Liver (tissue), 8 donors: ENCODE measurements at regions not wholly inside any gene's neighbourhood (a gene's known extent, or its start where the extent isn't known, plus 50 kb on each side); places are given as distances from the start of the nearest gene placed in this dataset.

Experiments used
- DNase-seq: peaks from one replicate; pipeline ENCODE4 v3.0.0-alpha.2; 2017; ENCODE audit warnings: low spot score
- H3K27ac ChIP-seq, 2 donors: one replicate each; pipeline ENCODE4 v1.7.0; 2013; ENCODE audit warnings: inconsistent platforms in 2 of 2, low read length in 2 of 2, control low read depth in 1 of 2, low read depth in 1 of 2, mild to moderate bottlenecking in 1 of 2
- H3K27me3 ChIP-seq, 4 donors: one replicate each; pipeline versions ENCODE4 v1.6.1 to v1.7.0; 2013; ENCODE audit warnings: low read length in 3 of 4, inconsistent platforms in 1 of 4, mild to moderate bottlenecking in 1 of 4, moderate library complexity in 1 of 4; ENCODE audit not compliant: control insufficient read depth in 4 of 4, insufficient read depth in 4 of 4
- H3K36me3 ChIP-seq, 4 donors: one replicate each; pipeline versions ENCODE4 v1.6.1 to v1.7.0; 2013; ENCODE audit warnings: low read length in 3 of 4, mild to moderate bottlenecking in 3 of 4, low read depth in 1 of 4, moderate library complexity in 1 of 4; ENCODE audit not compliant: control insufficient read depth in 4 of 4, insufficient read depth in 3 of 4
- H3K4me1 ChIP-seq, 4 donors: one replicate each; pipeline versions ENCODE4 v1.6.1 to v1.7.0; 2013; ENCODE audit warnings: low read length in 3 of 4, mild to moderate bottlenecking in 3 of 4, moderate library complexity in 1 of 4; ENCODE audit not compliant: control insufficient read depth in 4 of 4, insufficient read depth in 4 of 4
- H3K4me3 ChIP-seq, 3 donors: one replicate each; pipeline versions ENCODE4 v1.6.1 to v1.7.0; 2013; ENCODE audit warnings: low read length in 3 of 3, control low read depth in 1 of 3, low read depth in 1 of 3, mild to moderate bottlenecking in 1 of 3
- H3K9ac ChIP-seq, 2 donors: one replicate each; pipeline ENCODE4 v1.7.0; 2013; ENCODE audit warnings: low read length in 2 of 2, mild to moderate bottlenecking in 2 of 2, moderate library complexity in 2 of 2, control low read depth in 1 of 2, low read depth in 1 of 2
- H3K9me3 ChIP-seq, 4 donors: one replicate each; pipeline versions ENCODE4 v1.6.1 to v1.7.0; 2013; ENCODE audit warnings: low read length in 3 of 4; ENCODE audit not compliant: control insufficient read depth in 4 of 4
- FOXA1 ChIP-seq: IDR thresholded peaks from 2 replicates; pipeline ENCODE4 v1.6.1; 2016; ENCODE audit warnings: antibody characterized with exemption
- GABPA ChIP-seq, 2 donors: IDR thresholded peaks in 1 of 2; conservative IDR thresholded peaks in 1 of 2; 2 replicates each; pipeline ENCODE4 v1.6.1; 2016; ENCODE audit warnings: antibody characterized with exemption in 2 of 2, mild to moderate bottlenecking in 1 of 2, moderate library complexity in 1 of 2
- HNF4A ChIP-seq, 2 donors: conservative IDR thresholded peaks; 2 replicates each; pipeline ENCODE4 v1.6.1; 2016; ENCODE audit warnings: antibody characterized with exemption in 2 of 2, mild to moderate bottlenecking in 2 of 2
- HNF4G ChIP-seq: IDR thresholded peaks from 2 replicates; pipeline ENCODE4 v1.6.1; 2016; ENCODE audit warnings: antibody characterized with exemption
- RAD21 ChIP-seq, 2 donors: IDR thresholded peaks; 2 replicates each; pipeline ENCODE4 v1.6.1; 2016; ENCODE audit warnings: antibody characterized with exemption in 2 of 2, mild to moderate bottlenecking in 2 of 2
- TAF1 ChIP-seq: conservative IDR thresholded peaks from 2 replicates; pipeline ENCODE4 v1.6.1; 2016; ENCODE audit warnings: antibody characterized with exemption, mild to moderate bottlenecking
- WGBS: extraction: QIAGEN DNeasy Blood & Tissue Kit; methylation state at CpG from one replicate; pipeline ENCODE4 v1.1.7; 2013; 5-methylcytosine and 5-hydroxymethylcytosine counted together
- TF ChIP-seq, protein P1 (sequence below): fragments of 150-350 bp; IDR thresholded peaks from 2 replicates; pipeline ENCODE4 v1.5.1; 2017; ENCODE audit warnings: improper control_type of control experiment, low read depth, low read length; ENCODE audit not compliant: missing input control
- TF ChIP-seq, protein P2 (sequence below): IDR thresholded peaks from 2 replicates; pipeline ENCODE4 v1.6.1; 2016; ENCODE audit warnings: antibody characterized with exemption, mild to moderate bottlenecking
- donor health status: healthy.
- donor health status: healthy.
- donor health status: healthy.
- donor health status: healthy.
- donor health status: healthy.

DNA sequence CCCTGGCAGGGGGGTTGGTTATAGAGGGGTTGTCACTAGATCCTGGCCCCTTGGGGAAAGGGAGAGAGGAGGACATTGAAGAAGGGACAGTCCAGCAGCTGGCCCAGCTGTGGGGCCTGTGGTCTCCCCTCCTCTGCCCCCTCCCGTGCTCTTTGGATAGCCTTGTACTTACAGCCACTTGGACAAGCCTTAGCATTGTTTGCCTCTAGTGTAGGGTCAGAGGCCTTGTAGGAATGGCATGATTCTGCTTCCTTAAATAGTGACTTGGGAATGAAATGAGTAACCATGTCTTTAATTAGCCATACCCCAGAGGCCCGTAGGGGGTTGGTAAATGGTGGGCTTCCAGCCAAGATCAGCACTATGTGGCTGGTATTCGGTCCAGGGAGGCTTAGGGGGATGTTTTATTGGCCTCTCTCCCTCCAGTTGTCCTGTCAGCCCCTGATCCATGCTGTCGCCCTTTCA, 230.6 kb downstream of the PTTG2 start:
- TF ChIP-seq, protein P1, sequence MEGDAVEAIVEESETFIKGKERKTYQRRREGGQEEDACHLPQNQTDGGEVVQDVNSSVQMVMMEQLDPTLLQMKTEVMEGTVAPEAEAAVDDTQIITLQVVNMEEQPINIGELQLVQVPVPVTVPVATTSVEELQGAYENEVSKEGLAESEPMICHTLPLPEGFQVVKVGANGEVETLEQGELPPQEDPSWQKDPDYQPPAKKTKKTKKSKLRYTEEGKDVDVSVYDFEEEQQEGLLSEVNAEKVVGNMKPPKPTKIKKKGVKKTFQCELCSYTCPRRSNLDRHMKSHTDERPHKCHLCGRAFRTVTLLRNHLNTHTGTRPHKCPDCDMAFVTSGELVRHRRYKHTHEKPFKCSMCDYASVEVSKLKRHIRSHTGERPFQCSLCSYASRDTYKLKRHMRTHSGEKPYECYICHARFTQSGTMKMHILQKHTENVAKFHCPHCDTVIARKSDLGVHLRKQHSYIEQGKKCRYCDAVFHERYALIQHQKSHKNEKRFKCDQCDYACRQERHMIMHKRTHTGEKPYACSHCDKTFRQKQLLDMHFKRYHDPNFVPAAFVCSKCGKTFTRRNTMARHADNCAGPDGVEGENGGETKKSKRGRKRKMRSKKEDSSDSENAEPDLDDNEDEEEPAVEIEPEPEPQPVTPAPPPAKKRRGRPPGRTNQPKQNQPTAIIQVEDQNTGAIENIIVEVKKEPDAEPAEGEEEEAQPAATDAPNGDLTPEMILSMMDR: no peak
- TF ChIP-seq, protein P2, sequence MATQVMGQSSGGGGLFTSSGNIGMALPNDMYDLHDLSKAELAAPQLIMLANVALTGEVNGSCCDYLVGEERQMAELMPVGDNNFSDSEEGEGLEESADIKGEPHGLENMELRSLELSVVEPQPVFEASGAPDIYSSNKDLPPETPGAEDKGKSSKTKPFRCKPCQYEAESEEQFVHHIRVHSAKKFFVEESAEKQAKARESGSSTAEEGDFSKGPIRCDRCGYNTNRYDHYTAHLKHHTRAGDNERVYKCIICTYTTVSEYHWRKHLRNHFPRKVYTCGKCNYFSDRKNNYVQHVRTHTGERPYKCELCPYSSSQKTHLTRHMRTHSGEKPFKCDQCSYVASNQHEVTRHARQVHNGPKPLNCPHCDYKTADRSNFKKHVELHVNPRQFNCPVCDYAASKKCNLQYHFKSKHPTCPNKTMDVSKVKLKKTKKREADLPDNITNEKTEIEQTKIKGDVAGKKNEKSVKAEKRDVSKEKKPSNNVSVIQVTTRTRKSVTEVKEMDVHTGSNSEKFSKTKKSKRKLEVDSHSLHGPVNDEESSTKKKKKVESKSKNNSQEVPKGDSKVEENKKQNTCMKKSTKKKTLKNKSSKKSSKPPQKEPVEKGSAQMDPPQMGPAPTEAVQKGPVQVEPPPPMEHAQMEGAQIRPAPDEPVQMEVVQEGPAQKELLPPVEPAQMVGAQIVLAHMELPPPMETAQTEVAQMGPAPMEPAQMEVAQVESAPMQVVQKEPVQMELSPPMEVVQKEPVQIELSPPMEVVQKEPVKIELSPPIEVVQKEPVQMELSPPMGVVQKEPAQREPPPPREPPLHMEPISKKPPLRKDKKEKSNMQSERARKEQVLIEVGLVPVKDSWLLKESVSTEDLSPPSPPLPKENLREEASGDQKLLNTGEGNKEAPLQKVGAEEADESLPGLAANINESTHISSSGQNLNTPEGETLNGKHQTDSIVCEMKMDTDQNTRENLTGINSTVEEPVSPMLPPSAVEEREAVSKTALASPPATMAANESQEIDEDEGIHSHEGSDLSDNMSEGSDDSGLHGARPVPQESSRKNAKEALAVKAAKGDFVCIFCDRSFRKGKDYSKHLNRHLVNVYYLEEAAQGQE: peak; percentile 15
- no peak for TF ChIP-seq HNF4G
- 72% methylated on average over 4 of the region's 4 CpGs for WGBS

DNA sequence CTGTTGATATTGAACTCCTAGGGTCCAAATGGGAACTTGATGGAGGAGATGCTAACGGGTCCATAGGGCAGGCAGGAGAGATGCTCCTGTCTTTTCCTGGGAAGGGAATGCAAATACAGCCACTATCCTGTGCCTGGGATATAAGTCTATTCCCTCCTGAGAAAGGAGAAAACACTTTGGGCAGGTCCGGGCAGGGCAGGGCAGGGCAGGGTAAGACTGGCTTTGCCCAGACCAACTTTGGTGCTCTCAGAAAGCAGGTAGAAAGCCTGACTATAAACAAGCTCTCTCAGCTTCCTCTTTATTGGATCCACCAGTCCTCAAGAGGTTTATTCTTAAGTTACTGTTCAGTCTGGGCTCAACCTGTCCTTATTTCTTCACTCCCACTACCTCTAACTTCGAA, 232.3 kb downstream of the PTTG2 start:
- Histone ChIP-seq H3K9me3 (peaks cover 0 to 7% (median 2%) of the 10 kb centered on the region in 4 donors), H3K4me1 (no peaks in the 10 kb centered on the region), H3K27ac (no peak overlapping the region), H3K36me3 (peaks cover 0 to 3% (median 0%) of the 10 kb centered on the region in 4 donors), H3K27me3 (no peaks in the 10 kb centered on the region), H3K4me3 (no peak overlapping the region), H3K9ac (no peak overlapping the region)
- TF ChIP-seq HNF4A (conservative IDR thresholded peaks at IDR 0.05) (no peak), HNF4G (no peak), FOXA1 (no peak), GABPA (IDR thresholded peaks at IDR 0.05 in 1 of 2, conservative IDR thresholded peaks at IDR 0.05 in 1 of 2) (no peak), TAF1 (no peak), RAD21 (IDR thresholded peaks at IDR 0.05) (no peak)
- TF ChIP-seq, protein P2: no peak
- 98% methylated on average over 3 of the region's 3 CpGs for WGBS
- no peak for DNase-seq

More for the DNA sequence above, 230.6 kb downstream of the PTTG2 start:
- peaks cover 0 to 5% (median 2%) of the 10 kb centered on the region in 4 donors for H3K9me3 ChIP-seq
- H3K9ac ChIP-seq: no peak overlapping the region
- no peaks in the 10 kb centered on the region for H3K4me1 ChIP-seq
- no peak for DNase-seq
- no peaks in the 10 kb centered on the region for H3K27me3 ChIP-seq
- H3K4me3 ChIP-seq: no peak overlapping the region
- H3K27ac ChIP-seq: no peak overlapping the region
- peaks cover 0 to 3% (median 0%) of the 10 kb centered on the region in 4 donors for H3K36me3 ChIP-seq
